Fibroblast of the aortic adventitia (primary cell): ENCODE measurements at regions not wholly inside any gene's neighbourhood (a gene's known extent, or its start where the extent isn't known, plus 50 kb on each side); places are given as distances from the start of the nearest gene placed in this dataset.

Experiments
- DNase-seq: peaks from one replicate; pipeline ENCODE4 v3.0.0-alpha.2; 2010; ENCODE audit warnings: low read depth
- H3K4me3 ChIP-seq: 2 replicates; pipeline ENCODE4 v1.5.1; 2011; ENCODE audit warnings: low read depth, mild to moderate bottlenecking, control low read depth, low read length, moderate library complexity
- CTCF ChIP-seq: IDR thresholded peaks from 2 replicates; pipeline ENCODE4 v1.5.1; 2011; ENCODE audit warnings: mild to moderate bottlenecking, low read length, control low read depth, inconsistent platforms; ENCODE audit not compliant: insufficient read depth

GRCh38 chr4:31053451-31053850 is 333.3 kb downstream of the PCDH7 start:
- no peak for TF ChIP-seq CTCF
- no peak for DNase-seq
- no peak overlapping the region for H3K4me3 ChIP-seq

- no peak for TF ChIP-seq CTCF
- no peak overlapping the region for H3K4me3 ChIP-seq
- DNase-seq, result no peak
Measured at GRCh38 chr4:31054295-31054694, 334.1 kb downstream of the PCDH7 start.

GRCh38 chr4:31058656-31059055 is 338.5 kb downstream of the PCDH7 start:
- no peak for TF ChIP-seq CTCF

GRCh38 chr4:31059753-31060522 is 339.8 kb downstream of the PCDH7 start:
- H3K4me3 ChIP-seq, result no peak overlapping the region
- no peak for TF ChIP-seq CTCF
- DNase-seq, result peak; percentile 57

More at GRCh38 chr4:31058656-31059055, 338.5 kb downstream of the PCDH7 start:
- no peak overlapping the region for H3K4me3 ChIP-seq
- DNase-seq, result no peak

GRCh38 chr4:31065086-31065485 is 344.9 kb downstream of the PCDH7 start:
- no peak for TF ChIP-seq CTCF
- DNase-seq, result no peak
- no peak overlapping the region for H3K4me3 ChIP-seq

GRCh38 chr4:31068257-31069075 is 348.3 kb downstream of the PCDH7 start:
- no peak overlapping the region for H3K4me3 ChIP-seq
- DNase-seq, result no peak
- no peak for TF ChIP-seq CTCF
